ENCODE measurements at regions not wholly inside any gene's neighbourhood (a gene's known extent, or its start where the extent isn't known, plus 50 kb on each side); places are given as distances from the start of the nearest gene placed in this dataset.

DNA sequence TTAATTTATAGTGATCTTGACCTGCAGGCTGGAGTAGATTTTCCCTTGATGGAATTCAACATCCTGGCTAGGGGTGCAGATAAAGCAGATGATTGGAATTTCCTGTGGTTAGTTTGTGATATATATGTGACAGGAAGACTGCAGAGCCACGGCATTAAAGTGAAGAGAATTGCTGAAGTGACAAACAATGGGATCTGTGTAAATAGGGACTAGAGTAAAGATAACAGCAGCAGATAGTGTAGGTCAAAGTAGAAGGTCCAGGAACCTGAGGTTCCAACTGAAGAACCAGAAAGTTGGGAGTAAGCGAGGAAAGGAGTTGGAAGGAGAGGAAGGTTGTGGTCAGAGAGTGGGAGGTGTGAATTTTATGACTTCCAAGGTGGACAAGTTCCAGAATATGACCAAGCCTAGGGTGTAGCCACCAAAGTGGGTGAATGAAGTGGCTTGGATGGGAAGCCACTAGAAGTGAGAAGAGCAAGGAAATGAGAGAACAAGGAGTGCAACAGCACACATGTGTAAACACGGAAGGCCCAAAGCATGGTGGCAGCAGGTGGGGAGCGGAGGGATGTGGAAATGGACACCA, 325.0 kb downstream of the RAB28 start:
- CTCF ChIA-PET: interaction anchor here (0.6 kb wide), 1 partner anchor 21 kb away, joined by 3 read pairs; no protein-coding TSS in a partner anchor

GRCh38 chr4:13151194-13151593, 332.9 kb downstream of the RAB28 start:
- ATAC-seq (no peak), DNase-seq (ENCODE audit: low read depth in 1 of 2, low spot score in 1 of 2) (no peak), FAIRE-seq (no peak)
- POLR2A ChIA-PET: no interaction called here
- CTCF ChIA-PET: no interaction called here
- no peak overlapping the region for H3K4me2 ChIP-seq
- H3K4me3 ChIP-seq: no peak overlapping the region
- H3K27ac ChIP-seq: no peak overlapping the region
- H3K4me1 ChIP-seq: no peaks in the 10 kb centered on the region
- H3K9me3 ChIP-seq: no peaks in the 10 kb centered on the region
- TF ChIP-seq KDM1A (IDR thresholded peaks at IDR 0.05; ENCODE audit: low read depth) (no peak), ZC3H11A (IDR thresholded peaks at IDR 0.05) (no peak)
- WGBS (ENCODE audit: missing lambda C conversion rate): 8% methylated on average over 6 of the region's 7 CpGs

More for the DNA sequence above, 325.0 kb downstream of the RAB28 start:
- TF ChIP-seq ZFP36 (IDR thresholded peaks at IDR 0.05; ENCODE audit: borderline replicate concordance, partially characterized antibody): no peak
- no peak for TF ChIP-seq ZC3H11A (IDR thresholded peaks at IDR 0.05)
- no peak for TF ChIP-seq MAX (IDR thresholded peaks at IDR 0.05)
- no peak for TF ChIP-seq CTCF (IDR thresholded peaks at IDR 0.05)
- no peak for TF ChIP-seq SMC3 (IDR thresholded peaks at IDR 0.05)
- TF ChIP-seq GATA3 (IDR thresholded peaks at IDR 0.05; ENCODE audit: borderline replicate concordance): no peak
- no peak for TF ChIP-seq TP53 (CRISPR knock-in tag; IDR thresholded peaks at IDR 0.05)
- no peak for TF ChIP-seq CBX8 (IDR thresholded peaks at IDR 0.05)
- TF ChIP-seq POLR2AphosphoS2 (conservative IDR thresholded peaks at IDR 0.05; ENCODE audit: low read length): no peak
- TF ChIP-seq MAFK (IDR thresholded peaks at IDR 0.05; ENCODE audit: partially characterized antibody): no peak
- no peak for TF ChIP-seq JUN (IDR thresholded peaks at IDR 0.05)
- TF ChIP-seq, protein P1, sequence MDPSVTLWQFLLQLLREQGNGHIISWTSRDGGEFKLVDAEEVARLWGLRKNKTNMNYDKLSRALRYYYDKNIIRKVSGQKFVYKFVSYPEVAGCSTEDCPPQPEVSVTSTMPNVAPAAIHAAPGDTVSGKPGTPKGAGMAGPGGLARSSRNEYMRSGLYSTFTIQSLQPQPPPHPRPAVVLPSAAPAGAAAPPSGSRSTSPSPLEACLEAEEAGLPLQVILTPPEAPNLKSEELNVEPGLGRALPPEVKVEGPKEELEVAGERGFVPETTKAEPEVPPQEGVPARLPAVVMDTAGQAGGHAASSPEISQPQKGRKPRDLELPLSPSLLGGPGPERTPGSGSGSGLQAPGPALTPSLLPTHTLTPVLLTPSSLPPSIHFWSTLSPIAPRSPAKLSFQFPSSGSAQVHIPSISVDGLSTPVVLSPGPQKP (IDR thresholded peaks at IDR 0.05; ENCODE audit: low read depth, low read length): no peak
- TF ChIP-seq JUNB (IDR thresholded peaks at IDR 0.05): no peak
- TF ChIP-seq HEYL (CRISPR knock-in tag; IDR thresholded peaks at IDR 0.05): no peak
- no peak for TF ChIP-seq SREBF2 (IDR thresholded peaks at IDR 0.05)
- TF ChIP-seq, protein P2, sequence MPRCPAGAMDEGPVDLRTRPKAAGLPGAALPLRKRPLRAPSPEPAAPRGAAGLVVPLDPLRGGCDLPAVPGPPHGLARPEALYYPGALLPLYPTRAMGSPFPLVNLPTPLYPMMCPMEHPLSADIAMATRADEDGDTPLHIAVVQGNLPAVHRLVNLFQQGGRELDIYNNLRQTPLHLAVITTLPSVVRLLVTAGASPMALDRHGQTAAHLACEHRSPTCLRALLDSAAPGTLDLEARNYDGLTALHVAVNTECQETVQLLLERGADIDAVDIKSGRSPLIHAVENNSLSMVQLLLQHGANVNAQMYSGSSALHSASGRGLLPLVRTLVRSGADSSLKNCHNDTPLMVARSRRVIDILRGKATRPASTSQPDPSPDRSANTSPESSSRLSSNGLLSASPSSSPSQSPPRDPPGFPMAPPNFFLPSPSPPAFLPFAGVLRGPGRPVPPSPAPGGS (IDR thresholded peaks at IDR 0.05): no peak
- no peak for TF ChIP-seq USF2 (IDR thresholded peaks at IDR 0.05)
- TF ChIP-seq RARB (CRISPR knock-in tag; IDR thresholded peaks at IDR 0.05): no peak
- Histone ChIP-seq H3K4me1 (no peaks in the 10 kb centered on the region), H3K4me3 (no peak overlapping the region), H3K4me2 (no peak overlapping the region), H3K27ac (no peak overlapping the region), H3K9me3 (no peaks in the 10 kb centered on the region)
- ATAC-seq (no peak), FAIRE-seq (no peak), DNase-seq (ENCODE audit: low read depth in 1 of 2, low spot score in 1 of 2) (no peak)
- POLR2A ChIA-PET: no interaction called here
- 23% methylated on average over 4 of the region's 4 CpGs for WGBS (ENCODE audit: missing lambda C conversion rate)
